OCI-LY3 (cell line): ENCODE measurements at regions not wholly inside any gene's neighbourhood (a gene's known extent, or its start where the extent isn't known, plus 50 kb on each side); places are given as distances from the start of the nearest gene placed in this dataset.

ENCODE experiments used
- CTCF ChIP-seq: fragments of 200-600, 300-600 bp; sonication (generic); IDR thresholded peaks from 2 replicates; pipeline ENCODE4 v1.5.1; 2014; ENCODE audit warnings: antibody characterized with exemption, low read length, low read depth
- EZH2phosphoT487 ChIP-seq: fragments of 200-600 bp; shearing (Covaris generic); IDR thresholded peaks from 2 replicates; pipeline ENCODE4 v1.6.1; 2018; ENCODE audit warnings: antibody characterized with exemption, mixed run types, low read depth

DNA sequence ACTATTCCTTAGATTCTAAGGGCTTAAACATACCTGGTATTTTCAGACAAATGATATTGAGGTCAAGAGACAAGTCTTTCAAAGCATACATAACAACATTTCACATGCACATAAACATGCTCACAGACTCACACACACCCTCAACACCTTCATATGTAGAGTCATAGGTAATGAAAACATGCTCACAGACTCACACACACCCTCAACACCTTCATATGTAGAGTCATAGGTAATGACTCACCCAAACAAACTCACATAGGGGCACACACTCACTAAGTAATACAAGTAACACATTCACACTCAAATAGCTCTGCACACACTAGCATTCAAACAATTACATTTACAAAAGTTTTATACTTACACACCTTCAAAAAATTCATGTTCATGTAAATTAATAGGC, 975.5 kb downstream of the TMEM121 start:
- no peak for TF ChIP-seq CTCF
- no peak for TF ChIP-seq EZH2phosphoT487
